A673 (cell line): ENCODE measurements at regions not wholly inside any gene's neighbourhood (a gene's known extent, or its start where the extent isn't known, plus 50 kb on each side); places are given as distances from the start of the nearest gene placed in this dataset.

Experiments
- CTCF ChIP-seq: fragments of 300-800, 200-600 bp; sonication (generic); conservative IDR thresholded peaks from 2 replicates; pipeline ENCODE4 v1.5.1; 2017; ENCODE audit warnings: low read depth, mild to moderate bottlenecking, antibody characterized with exemption, low read length, moderate library complexity, mixed read lengths
- EZH2 ChIP-seq: fragments of 200-600 bp; sonication (generic); IDR thresholded peaks from 2 replicates; pipeline ENCODE4 v1.6.1; 2017; ENCODE audit warnings: borderline replicate concordance, low read depth, mild to moderate bottlenecking, mixed read lengths, antibody characterized with exemption, low read length; ENCODE audit not compliant: poor library complexity, severe bottlenecking

- TF ChIP-seq CTCF: no peak
- no peak for TF ChIP-seq EZH2
These were observed 137.2 kb upstream of the E2F7 start for GRCh38 chr12:77202457-77203060.
